CD4-positive, alpha-beta T cell treated with Interleukin-17A for 1 hour (primary cell): ENCODE measurements at regions not wholly inside any gene's neighbourhood (a gene's known extent, or its start where the extent isn't known, plus 50 kb on each side); places are given as distances from the start of the nearest gene placed in this dataset.

Experiments
- DNase-seq: peaks from one replicate; pipeline ENCODE4 v3.0.0-alpha.2; 2020

DNA sequence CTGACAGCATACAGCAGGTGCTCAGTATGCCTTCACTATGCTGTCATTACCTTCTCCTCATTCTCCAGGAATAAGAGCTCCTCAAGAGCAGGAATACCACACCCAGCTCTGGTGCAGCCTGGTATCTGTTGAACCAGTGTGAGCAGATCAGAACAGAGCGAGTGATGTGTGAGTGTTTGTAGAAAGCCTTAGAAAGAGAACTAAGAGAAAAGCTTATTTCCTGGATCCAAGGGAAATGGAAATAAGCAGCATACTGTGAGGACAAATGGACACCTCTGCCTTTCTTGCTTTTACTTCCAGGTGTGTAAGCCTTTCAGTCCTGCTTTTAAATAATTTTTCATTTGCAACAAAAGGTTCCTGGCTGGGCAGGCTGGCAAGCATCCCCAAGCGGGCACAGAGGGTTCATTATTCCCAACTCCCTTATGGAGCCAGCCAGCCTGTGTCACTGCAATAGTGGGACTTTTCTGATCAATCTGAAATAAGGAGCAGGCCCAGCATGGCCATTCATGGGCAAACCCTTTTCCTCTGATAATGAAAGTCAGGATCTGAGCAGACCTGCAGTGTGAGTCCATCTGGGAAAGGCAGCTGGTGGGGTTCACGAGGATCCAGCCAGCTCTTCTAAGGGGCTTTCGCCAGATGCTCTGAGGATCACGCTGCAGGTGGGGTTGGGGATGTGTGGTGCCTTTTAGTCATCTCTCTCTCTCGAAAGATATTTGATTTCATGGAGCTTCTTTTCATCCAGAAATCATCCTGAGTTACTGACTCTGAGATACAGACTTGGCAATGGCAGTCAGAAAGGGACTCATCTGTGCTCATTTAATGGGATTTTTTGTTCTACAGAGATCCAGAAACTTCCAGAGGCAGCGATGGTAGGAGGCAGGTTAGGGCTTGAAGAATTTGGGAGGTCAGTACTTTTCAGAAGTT lies 594.9 kb upstream of the CFAP20DC start:
- no peak for DNase-seq

DNA sequence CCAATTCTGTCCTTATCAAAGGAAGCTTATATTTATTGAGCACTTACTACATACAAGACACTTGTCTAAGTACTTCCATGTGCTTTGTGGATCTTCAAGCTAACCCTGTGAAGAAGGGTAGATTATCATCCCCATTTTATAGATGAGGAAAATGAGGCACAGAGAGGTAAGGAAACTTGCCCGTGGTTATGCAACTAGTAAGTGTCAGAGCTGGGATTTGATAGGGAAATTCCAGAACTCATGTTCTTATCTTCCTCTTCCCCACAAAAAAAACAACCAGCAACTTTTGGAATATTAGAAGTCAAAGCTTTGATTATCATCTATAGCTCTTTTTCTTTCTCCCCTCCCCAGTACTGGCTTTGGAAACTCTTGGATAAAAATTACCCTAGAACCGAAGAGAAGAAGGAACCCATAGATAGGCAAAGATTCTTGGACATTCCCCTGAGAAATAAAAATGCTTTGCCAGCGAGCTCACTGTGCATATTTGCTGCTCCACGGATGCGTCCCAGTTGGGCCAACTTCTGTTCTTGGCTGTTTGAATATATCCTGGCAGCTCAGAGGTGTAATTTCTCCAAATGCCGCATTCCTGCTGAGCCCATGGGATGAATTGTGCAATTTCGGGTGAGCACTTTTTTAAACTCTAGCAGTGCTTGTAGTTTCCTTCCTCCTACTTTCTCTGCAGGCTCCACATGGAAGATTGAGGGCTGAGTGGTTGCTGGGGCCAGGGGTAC lies 591.5 kb upstream of the CFAP20DC start:
- no peak for DNase-seq

GRCh38 chr3:59632760-59633573 lies 583.1 kb upstream of the CFAP20DC start:
- DNase-seq, result no peak

DNA sequence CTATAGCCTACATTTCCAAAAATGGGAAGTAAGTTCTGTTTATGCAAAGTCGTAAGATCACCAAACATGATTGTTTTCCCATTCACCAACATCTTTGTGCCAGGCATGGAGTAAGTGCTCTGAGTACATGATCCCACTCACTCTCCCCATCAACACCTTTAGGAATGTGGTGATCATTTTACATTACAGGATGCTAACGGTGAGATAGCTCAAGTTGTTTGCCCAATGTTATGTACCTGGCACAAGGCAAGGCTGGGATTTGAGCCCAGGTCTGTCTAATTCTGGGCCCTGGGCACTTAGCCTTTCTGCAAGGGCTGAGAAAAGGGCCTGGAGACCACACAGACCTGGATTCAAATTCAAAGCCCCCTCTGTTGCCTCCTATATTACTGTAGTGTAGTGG lies 581.7 kb upstream of the CFAP20DC start:
- no peak for DNase-seq

DNA sequence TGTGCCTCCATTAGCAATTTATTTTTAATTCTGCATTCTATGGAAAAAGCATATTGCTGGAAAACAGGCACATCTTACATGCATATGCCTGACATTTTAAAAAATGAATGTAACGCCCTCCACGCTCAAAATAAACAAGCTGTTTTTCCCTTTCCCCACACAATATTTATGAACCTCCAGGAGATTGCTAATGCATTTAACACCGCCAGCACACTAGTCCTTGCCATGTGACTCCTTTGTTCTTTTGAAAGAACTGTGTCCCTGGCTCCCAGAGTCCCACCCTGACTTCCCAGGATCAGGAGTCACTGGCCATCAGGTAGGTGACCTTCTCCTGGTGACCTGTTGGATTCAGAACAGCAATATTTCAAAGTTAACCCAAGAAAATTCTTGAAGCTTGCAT lies 571.2 kb upstream of the CFAP20DC start:
- no peak for DNase-seq

GRCh38 chr3:59620325-59620724 lies 570.5 kb upstream of the CFAP20DC start:
- no peak for DNase-seq

DNA sequence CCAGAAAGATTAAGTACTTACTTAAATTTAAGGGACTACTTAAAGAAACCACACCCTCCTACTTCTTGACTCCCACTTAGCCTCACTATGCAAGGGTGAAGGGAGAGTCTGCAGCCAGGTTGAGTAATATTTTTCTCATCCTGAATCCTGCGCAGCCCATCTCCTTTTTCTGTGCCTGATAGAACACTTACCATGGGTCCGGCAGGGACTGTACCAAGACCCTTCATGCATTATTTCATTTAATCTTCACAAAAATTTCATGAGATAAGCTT lies 562.6 kb upstream of the CFAP20DC start:
- DNase-seq, result no peak

GRCh38 chr3:59611649-59612443 lies 562.0 kb upstream of the CFAP20DC start:
- no peak for DNase-seq

DNA sequence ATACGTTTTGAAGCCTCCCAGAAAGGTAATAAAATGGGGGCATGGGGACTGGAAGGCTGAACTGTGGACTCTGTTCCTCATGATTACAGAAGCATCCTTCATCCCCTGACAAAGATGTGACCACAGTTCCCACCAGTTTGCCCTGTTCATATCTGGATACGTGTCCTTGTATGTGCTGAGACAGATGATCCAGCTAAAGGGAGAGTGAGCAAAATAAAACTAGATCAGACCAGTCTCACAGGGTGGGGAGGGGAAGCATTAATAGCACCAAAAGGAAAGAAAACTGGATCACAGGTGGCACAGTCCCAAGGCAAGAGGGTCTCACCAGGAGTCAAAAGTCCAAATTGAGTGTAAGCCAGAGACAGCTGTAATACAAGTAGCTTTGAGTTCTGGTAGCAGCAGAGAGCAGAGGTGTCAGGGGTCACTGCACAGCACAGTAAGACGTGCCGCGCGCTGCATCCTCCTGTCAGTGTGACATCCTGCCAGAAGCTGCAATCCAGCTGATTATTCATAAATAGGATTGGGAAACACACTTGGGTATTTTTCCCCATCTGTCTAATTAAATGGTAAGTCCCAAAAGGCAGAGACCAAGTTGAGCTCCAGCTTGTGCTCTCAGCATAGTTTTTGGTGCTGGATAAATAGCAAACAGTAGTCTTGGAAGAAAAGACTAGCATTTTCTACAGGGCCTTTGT lies 560.0 kb upstream of the CFAP20DC start:
- no peak for DNase-seq

- no peak for DNase-seq
Measured at GRCh38 chr3:59608356-59608755, 558.5 kb upstream of the CFAP20DC start.

- DNase-seq, result no peak
Measured at GRCh38 chr3:59607656-59608055, 557.8 kb upstream of the CFAP20DC start.

- DNase-seq, result no peak
Measured at GRCh38 chr3:59606638-59607266, 556.9 kb upstream of the CFAP20DC start.

GRCh38 chr3:59605944-59606534 lies 556.2 kb upstream of the CFAP20DC start:
- DNase-seq, result no peak

DNA sequence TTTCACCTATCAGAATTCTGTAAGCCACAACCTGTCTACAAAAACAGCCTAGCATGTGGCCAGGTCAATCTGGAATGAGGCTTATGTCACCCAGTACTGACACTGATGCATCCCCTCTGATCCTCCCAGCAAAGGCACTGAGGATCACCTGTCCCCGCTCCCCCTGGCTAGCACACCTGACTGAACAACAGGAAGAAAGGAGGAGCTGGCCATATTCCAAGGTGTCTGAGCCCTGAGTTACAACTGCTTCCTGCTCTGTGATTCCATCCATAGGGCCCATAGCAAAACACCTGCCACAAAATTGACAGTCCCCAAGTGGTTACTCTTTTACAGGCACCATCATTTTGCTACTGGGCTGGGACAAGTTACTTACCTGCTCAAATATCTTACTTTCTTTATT lies 555.5 kb upstream of the CFAP20DC start:
- no peak for DNase-seq

GRCh38 chr3:59601486-59601885 lies 551.7 kb upstream of the CFAP20DC start:
- DNase-seq, result no peak

DNA sequence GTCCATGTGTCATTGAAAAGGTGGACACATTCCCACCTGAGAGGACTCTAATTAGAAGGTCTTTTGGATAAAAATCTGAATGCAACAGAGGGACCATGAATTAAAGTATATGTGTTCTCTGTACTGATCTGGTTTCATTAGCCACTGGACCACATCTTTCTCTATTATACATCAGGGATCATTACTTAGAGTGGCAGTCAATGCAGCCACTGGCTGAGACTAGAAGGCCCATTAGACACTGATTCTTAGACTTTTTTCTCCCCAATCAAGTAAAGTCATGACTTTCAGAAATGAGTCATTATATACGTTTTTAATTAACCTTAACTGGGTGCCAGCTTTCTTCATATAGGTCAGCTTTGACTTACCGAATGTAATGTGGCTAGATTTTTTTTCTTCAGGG lies 550.8 kb upstream of the CFAP20DC start:
- DNase-seq, result no peak

GRCh38 chr3:59596741-59597140 lies 546.9 kb upstream of the CFAP20DC start:
- no peak for DNase-seq

DNA sequence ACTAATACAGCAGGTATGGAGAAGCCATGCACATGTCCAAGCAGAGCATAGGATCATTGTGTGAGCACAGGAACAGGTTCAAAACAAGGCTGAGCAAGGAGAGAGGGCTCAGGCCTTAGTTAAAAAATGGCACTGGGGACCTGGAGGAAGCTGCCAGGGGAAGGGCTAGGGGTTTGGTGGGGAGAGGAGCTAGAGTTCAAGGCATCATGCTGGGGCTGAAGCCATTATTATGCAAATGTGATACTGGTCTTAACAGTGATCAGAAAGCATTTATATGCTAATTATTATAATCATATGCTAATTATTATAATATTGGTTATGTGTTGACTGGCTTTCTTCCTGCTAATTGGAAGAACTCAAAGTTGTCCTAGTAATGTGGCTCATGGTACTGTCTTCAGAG lies 546.0 kb upstream of the CFAP20DC start:
- DNase-seq, result no peak

DNA sequence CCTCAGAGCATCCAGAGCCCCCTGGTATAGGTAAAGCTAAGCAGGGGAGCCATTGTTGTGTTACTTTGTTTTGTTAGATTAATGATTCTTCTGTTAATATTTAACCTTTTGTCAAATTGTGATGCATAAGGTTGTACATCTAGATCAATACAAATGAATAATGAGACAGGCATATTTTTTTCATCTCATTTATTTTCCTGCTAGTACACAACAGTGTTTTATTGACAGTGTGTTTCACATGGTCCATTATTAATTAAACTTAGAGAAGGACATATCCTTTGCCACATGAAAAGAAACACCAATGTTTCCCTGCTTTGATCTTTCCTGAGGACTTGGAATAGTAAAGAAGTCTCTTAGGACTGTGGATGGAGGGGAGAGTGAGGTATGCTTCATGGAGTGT lies 543.6 kb upstream of the CFAP20DC start:
- DNase-seq, result no peak

GRCh38 chr3:59580996-59581395 lies 531.2 kb upstream of the CFAP20DC start:
- DNase-seq, result no peak

GRCh38 chr3:59580499-59580898 lies 530.7 kb upstream of the CFAP20DC start:
- no peak for DNase-seq
